ENCODE measurements at regions not wholly inside any gene's neighbourhood (a gene's known extent, or its start where the extent isn't known, plus 50 kb on each side); places are given as distances from the start of the nearest gene placed in this dataset.
"Not testable (repeated sequence)": the region's sequence is repeated elsewhere in the genome, so short reads cannot be mapped to it uniquely, and the experiment has no call there.

DNA sequence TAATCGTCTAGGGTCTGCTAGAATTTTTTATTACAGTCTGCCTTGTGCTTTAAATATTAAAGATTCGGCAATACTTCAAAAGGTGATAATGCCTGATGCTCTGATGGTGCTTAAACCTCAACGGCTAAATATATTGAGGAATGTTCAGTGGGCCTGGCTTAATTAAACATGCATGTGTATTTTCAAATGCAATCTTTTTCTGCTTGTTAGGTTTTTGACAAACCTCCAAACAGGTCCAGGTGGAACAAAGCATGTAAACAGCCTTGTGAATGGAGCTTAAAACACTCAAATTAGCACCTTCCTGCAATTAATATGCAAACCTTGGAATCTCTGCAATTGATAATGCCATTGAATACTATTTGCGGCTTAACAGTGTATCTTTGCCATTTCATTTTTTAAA lies 334.9 kb downstream of the BARHL2 start:
- intact Hi-C loops (cut with DNase I) = no loop called here
- DNase-seq (no peak), ATAC-seq (ENCODE audit: poor library complexity) (no peak)

DNA sequence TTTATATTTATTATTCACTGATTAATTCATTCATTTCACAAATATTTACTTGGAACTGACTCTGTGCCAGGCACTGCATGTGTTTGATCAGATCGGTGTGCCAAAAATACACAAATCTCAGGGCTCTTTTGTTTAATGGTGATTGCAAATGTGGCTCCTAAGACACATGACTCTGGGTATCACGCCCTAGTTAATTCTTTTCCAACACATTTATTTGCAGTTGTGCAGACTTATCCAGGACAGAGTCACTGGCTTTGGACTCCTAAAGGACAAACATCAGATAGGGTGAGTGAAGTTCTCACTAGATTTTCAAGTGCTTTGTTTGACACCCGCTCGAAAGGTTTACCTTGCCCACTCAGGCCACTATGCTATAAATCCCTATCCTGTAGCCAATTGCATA lies 335.5 kb downstream of the BARHL2 start:
- ATAC-seq (ENCODE audit: poor library complexity) = no peak
- DNase-seq = no peak
- intact Hi-C loops (cut with DNase I) = no loop called here

- intact Hi-C loops (cut with DNase I) = no loop called here
- no peak for ATAC-seq (ENCODE audit: poor library complexity)
- no peak for DNase-seq
These were observed 345.7 kb downstream of the BARHL2 start for GRCh38 chr1:90371448-90371813.

- ATAC-seq (ENCODE audit: poor library complexity) (no peak), DNase-seq (no peak)
- intact Hi-C loops (cut with DNase I) = no loop called here
These were observed 346.2 kb downstream of the BARHL2 start for GRCh38 chr1:90370686-90371447.

- no peak for DNase-seq
- intact Hi-C loops (cut with DNase I) = no loop called here
- ATAC-seq (ENCODE audit: poor library complexity) = no peak
These were observed 354.9 kb downstream of the BARHL2 start for GRCh38 chr1:90362163-90362562.

DNA sequence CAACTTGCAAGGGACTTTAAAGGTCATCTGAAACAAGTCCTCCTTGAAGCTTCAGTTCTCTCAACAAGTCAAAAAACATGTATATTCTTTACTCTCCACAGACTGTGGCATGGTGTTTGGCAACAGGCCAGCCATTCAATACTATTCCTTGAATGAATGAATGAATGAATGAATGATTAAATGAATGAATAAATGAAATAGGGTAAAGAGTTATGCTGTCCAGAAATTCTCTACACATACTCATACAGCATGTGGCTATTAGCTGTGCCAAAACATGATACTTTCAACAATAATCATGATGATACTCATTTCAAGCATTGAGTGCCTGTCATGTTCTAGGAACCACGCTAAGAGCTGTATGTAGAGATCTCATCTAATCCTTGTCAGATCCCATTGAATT lies 356.1 kb downstream of the BARHL2 start:
- DNase-seq (no peak), ATAC-seq (ENCODE audit: poor library complexity) (no peak)
- intact Hi-C loops (cut with DNase I) = no loop called here

GRCh38 chr1:90359994-90360393 lies 357.1 kb downstream of the BARHL2 start:
- ATAC-seq (ENCODE audit: poor library complexity) (no peak), DNase-seq (no peak)
- intact Hi-C loops (cut with DNase I) = no loop called here

DNA sequence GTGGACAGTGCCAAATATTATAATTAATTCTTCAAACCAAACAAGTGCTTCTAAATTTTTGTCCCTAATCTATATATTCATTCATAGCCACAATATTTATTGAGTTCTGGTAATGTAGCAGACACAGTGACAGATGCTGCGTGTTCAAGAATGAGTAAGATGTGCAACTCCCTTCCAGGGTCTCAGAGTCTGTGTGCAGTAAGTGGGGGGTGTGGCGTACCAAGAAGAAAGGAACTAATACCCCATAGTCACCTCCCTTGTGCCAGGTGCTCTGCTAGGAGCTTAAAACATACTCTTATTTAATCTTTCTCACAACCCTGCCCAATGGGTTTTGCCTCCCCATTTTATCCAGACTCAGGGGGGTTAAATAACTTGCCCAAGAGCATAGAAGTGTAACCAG lies 358.7 kb downstream of the BARHL2 start:
- intact Hi-C loops (cut with DNase I) = no loop called here
- DNase-seq = no peak
- no peak for ATAC-seq (ENCODE audit: poor library complexity)

GRCh38 chr1:90357995-90358394 lies 359.1 kb downstream of the BARHL2 start:
- DNase-seq = no peak
- intact Hi-C loops (cut with DNase I) = no loop called here

GRCh38 chr1:90356991-90357390 lies 360.1 kb downstream of the BARHL2 start:
- intact Hi-C loops (cut with DNase I) = no loop called here
- DNase-seq (no peak), ATAC-seq (ENCODE audit: poor library complexity) (no peak)

More at GRCh38 chr1:90357995-90358394, 359.1 kb downstream of the BARHL2 start:
- no peak for ATAC-seq (ENCODE audit: poor library complexity)

DNA sequence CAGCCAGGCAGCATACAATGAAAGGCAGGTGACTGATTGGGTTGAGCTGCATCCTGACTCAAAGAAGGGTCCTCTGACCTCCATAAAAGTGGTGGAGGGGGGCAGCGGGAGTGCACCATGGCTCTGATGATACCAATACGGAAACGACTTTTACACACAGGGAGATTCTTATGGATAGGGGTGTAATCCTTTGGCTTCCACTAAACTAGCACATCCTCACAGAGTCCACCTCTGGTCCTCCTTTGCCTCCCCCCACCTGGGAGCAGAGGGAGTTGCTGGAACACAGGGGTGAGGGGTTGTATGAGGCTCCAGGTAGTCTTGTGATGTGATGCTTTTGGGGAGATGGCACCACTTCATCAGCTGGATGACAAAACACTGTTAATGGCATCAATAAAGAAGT lies 361.0 kb downstream of the BARHL2 start:
- no peak for DNase-seq
- intact Hi-C loops (cut with DNase I) = no loop called here
- ATAC-seq (ENCODE audit: poor library complexity) = no peak

GRCh38 chr1:90354704-90355103 lies 359.8 kb downstream of the ZNF326 start:
- intact Hi-C loops (cut with DNase I) = no loop called here
- ATAC-seq (ENCODE audit: poor library complexity) (no peak), DNase-seq (no peak)

DNA sequence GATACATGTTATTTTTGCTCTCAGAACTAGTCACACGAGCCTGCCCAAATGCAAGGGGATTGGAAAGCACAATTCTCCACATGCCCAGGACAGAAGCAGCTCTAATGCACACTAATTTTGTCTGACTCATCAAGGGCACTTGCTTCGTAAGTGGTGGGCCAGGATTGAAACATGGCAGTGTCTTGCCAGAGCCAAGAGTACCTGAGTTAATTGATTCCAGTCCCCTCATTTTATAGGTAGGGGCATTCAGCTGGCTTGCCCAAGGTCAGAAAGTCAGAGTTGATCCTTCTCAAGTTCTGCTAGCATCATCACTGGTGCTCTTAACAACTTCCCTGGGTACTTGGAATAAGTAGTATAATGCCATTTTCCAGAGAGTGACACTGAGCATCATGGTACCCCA lies 356.1 kb downstream of the ZNF326 start:
- no peak for DNase-seq
- intact Hi-C loops (cut with DNase I) = no loop called here
- no peak for ATAC-seq (ENCODE audit: poor library complexity)

GRCh38 chr1:90349510-90349909 lies 354.6 kb downstream of the ZNF326 start:
- no peak for DNase-seq
- no peak for ATAC-seq (ENCODE audit: poor library complexity)
- intact Hi-C loops (cut with DNase I) = no loop called here

DNA sequence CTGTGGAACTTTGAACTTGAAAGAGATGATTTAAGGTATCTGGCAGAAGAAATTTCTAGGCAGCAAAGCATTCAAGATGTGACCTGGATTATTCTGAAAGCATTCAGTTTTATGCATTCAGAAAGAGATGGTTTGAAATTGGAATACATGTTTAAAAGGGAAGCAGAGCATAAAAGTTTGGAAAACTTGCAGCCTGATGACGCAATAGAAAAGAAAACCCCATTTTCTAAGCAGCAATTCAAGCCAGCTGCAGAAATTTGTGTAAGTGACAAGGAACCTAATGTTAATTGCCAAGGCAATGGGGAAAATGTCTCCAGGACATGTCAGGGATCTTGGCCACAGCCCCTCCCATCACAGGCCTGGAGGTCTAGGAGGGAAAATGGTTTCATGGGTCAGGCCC lies 354.0 kb downstream of the ZNF326 start:
- intact Hi-C loops (cut with DNase I) = no loop called here
- ATAC-seq (ENCODE audit: poor library complexity) (no peak), DNase-seq (no peak)

DNA sequence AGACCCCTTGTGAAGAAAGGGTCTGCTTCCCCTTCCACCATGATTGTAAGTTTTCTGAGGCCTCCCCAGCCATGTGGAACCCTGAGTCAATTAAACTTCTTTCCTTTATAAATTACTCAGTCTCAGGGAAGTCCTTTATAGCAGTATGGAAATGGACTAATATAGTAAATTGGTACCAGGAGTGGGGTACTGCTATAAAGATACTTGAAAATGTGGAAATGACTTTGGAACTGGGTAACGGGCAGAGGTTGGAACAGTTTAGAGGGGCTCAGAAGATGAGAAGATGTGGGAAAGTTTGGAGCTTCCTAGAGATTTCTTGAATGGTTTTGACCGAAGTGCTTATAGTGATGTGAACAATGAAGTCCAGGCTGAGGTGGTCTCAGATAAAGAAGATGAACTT lies 353.5 kb downstream of the ZNF326 start:
- ATAC-seq (ENCODE audit: poor library complexity); intact Hi-C loops (cut with DNase I); DNase-seq: not testable (repeated sequence)

- intact Hi-C loops (cut with DNase I) = no loop called here
- DNase-seq (no peak), ATAC-seq (ENCODE audit: poor library complexity) (no peak)
These were observed 352.5 kb downstream of the ZNF326 start for GRCh38 chr1:90347366-90347765.

- intact Hi-C loops (cut with DNase I) = no loop called here
- no peak for ATAC-seq (ENCODE audit: poor library complexity)
These were observed 351.8 kb downstream of the ZNF326 start for GRCh38 chr1:90346757-90347156.

DNA sequence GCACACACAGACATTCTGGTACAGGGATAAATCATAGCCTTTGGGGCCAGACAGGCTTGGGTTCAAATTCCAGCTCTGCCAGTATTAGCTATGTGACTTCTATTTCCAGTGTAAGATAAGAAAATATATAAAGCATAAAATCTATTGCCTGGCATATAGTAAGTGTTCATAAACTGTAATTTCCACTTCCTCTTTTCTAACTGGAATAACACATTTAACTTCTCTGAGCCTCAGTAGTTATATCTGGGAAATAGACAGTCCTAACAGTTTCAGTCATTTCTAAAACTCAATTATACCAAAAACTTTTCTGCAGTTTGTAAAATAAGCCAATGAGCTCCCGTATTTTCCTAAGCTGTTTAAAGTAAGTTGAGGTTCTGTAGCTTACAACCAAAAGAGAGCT lies 351.4 kb downstream of the ZNF326 start:
- no peak for DNase-seq
- ATAC-seq (ENCODE audit: poor library complexity) = no peak
- intact Hi-C loops (cut with DNase I) = no loop called here

More at GRCh38 chr1:90346757-90347156, 351.8 kb downstream of the ZNF326 start:
- DNase-seq = no peak

- no peak for DNase-seq
- intact Hi-C loops (cut with DNase I) = no loop called here
- no peak for ATAC-seq (ENCODE audit: poor library complexity)
These were observed 350.2 kb downstream of the ZNF326 start for GRCh38 chr1:90344963-90345730.

All from Right ventricle myocardium superior (tissue), 1 donor.